Keratinocyte (primary cell): ENCODE measurements at regions not wholly inside any gene's neighbourhood (a gene's known extent, or its start where the extent isn't known, plus 50 kb on each side); places are given as distances from the start of the nearest gene placed in this dataset.

Source experiments
- DNase-seq: peaks from one replicate; pipeline ENCODE4 v3.0.0-alpha.2; 2011; ENCODE audit warnings: low read depth, missing footprints, low spot score
- FAIRE-seq: peaks from 2 replicates; lab custom pipeline; 2011; peaks lifted over from hg19 to GRCh38; lab: Jason Lieb, UNC
- H2AFZ ChIP-seq: 2 replicates; pipeline ENCODE4 v1.6.0; 2012; ENCODE audit warnings: low read length, control low read depth, inconsistent platforms; ENCODE audit not compliant: control insufficient read depth
- H3K27ac ChIP-seq: 2 replicates; pipeline ENCODE4 v1.5.1; 2011; ENCODE audit warnings: low read length; ENCODE audit not compliant: control insufficient read depth, insufficient read depth
- H3K27me3 ChIP-seq: 3 replicates; pipeline ENCODE4 v1.6.0; 2011; ENCODE audit warnings: low read length; ENCODE audit not compliant: control insufficient read depth, insufficient read depth; ENCODE audit errors: extremely low read depth
- H3K36me3 ChIP-seq, 2 experiments: 2 replicates in 1 of 2; 3 replicates in 1 of 2; pipeline ENCODE4 v1.5.1; 2011; ENCODE audit warnings: low read length in 2 of 2, mild to moderate bottlenecking in 1 of 2; ENCODE audit not compliant: control insufficient read depth in 2 of 2, insufficient read depth in 2 of 2; ENCODE audit errors: extremely low read depth in 1 of 2
- H3K4me1 ChIP-seq: 3 replicates; pipeline ENCODE4 v1.5.1; 2011; ENCODE audit warnings: low read length; ENCODE audit not compliant: control insufficient read depth, insufficient read depth; ENCODE audit errors: extremely low read depth
- H3K4me2 ChIP-seq: 3 replicates; pipeline ENCODE4 v1.6.0; 2011; ENCODE audit warnings: low read depth, low read length; ENCODE audit not compliant: control insufficient read depth, insufficient read depth; ENCODE audit errors: extremely low read depth
- H3K4me3 ChIP-seq, 3 experiments: fragments of 200-600 bp in 1 of 3; sonication (generic) in 1 of 3; 2 replicates in 2 of 3; 3 replicates in 1 of 3; pipeline ENCODE4 v1.5.1; 2011 to 2016; ENCODE audit warnings: low read length in 3 of 3, mild to moderate bottlenecking in 3 of 3, control low read depth in 2 of 3, inconsistent platforms in 1 of 3, low read depth in 1 of 3, mixed read lengths in 1 of 3, mixed run types in 1 of 3, moderate library complexity in 1 of 3; ENCODE audit not compliant: control insufficient read depth in 2 of 3, insufficient read depth in 2 of 3; ENCODE audit errors: extremely low read depth in 1 of 3
- H3K79me2 ChIP-seq: 2 replicates; pipeline ENCODE4 v1.6.0; 2012; ENCODE audit warnings: low read length; ENCODE audit not compliant: control insufficient read depth, insufficient read depth
- H3K9ac ChIP-seq: 3 replicates; pipeline ENCODE4 v1.6.0; 2011; ENCODE audit warnings: low read length; ENCODE audit not compliant: control insufficient read depth, insufficient read depth; ENCODE audit errors: extremely low read depth
- H3K9me1 ChIP-seq: 3 replicates; pipeline ENCODE4 v1.6.0; 2011; ENCODE audit warnings: low read length; ENCODE audit not compliant: control insufficient read depth, insufficient read depth; ENCODE audit errors: extremely low read depth
- H3K9me3 ChIP-seq: 2 replicates; pipeline ENCODE4 v1.5.1; 2012; ENCODE audit warnings: low read depth, low read length; ENCODE audit not compliant: control insufficient read depth
- H4K20me1 ChIP-seq: 3 replicates; pipeline ENCODE4 v1.6.0; 2011; ENCODE audit warnings: low read length; ENCODE audit not compliant: control insufficient read depth, insufficient read depth; ENCODE audit errors: extremely low read depth
- CTCF ChIP-seq, 3 experiments: IDR thresholded peaks in 1 of 3; conservative IDR thresholded peaks in 1 of 3; optimal IDR thresholded peaks in 1 of 3; 2 replicates in 2 of 3; 3 replicates in 1 of 3; pipeline versions ENCODE3 to v1.5.1; 2011; ENCODE audit warnings: low read length in 3 of 3, mild to moderate bottlenecking in 3 of 3, moderate library complexity in 2 of 3, control low read depth in 1 of 3, inconsistent platforms in 1 of 3; ENCODE audit not compliant: insufficient read depth in 2 of 3; ENCODE audit errors: extremely low read depth in 1 of 3
- EZH2 ChIP-seq: IDR thresholded peaks from one replicate; pipeline ENCODE4 v1.6.1; 2012; ENCODE audit warnings: inconsistent platforms, mild to moderate bottlenecking, low read length, moderate library complexity
- dilution Hi-C: fragments of 300-500 bp; cut with MboI; formaldehyde crosslinking; loops from one replicate; pipeline ENCODE4 v1.7.0; 2020; ENCODE audit warnings: low sequenced_read_pairs; ENCODE audit not compliant: extremely low pct_ligation_motif_present

GRCh38 chr13:83503424-83503823 lies 378.9 kb downstream of the SLITRK1 start:
- H3K27ac ChIP-seq: no peak overlapping the region
- H3K9me1 ChIP-seq: no peaks in the 10 kb centered on the region
- no peak overlapping the region for H3K9ac ChIP-seq
- DNase-seq (no peak), FAIRE-seq (no peak)
- no peaks in the 10 kb centered on the region for H3K36me3 ChIP-seq
- no peaks in the 10 kb centered on the region for H3K27me3 ChIP-seq
- no peaks in the 10 kb centered on the region for H3K4me1 ChIP-seq
- dilution Hi-C loops: no loop called here
- no peak overlapping the region for H2AFZ ChIP-seq
- no peak overlapping the region for H3K4me2 ChIP-seq
- no peak overlapping the region for H3K4me3 ChIP-seq
- no peaks in the 10 kb centered on the region for H4K20me1 ChIP-seq
- TF ChIP-seq EZH2 (no peak), CTCF (optimal IDR thresholded peaks at IDR 0.05 in 1 of 3, IDR thresholded peaks at IDR 0.05 in 1 of 3, conservative IDR thresholded peaks at IDR 0.05 in 1 of 3; ENCODE audit: extremely low read depth in 1 of 3, insufficient read depth in 2 of 3, low read length in 3 of 3) (no peak)
- no peaks in the 10 kb centered on the region for H3K9me3 ChIP-seq
- no peaks in the 10 kb centered on the region for H3K79me2 ChIP-seq

DNA sequence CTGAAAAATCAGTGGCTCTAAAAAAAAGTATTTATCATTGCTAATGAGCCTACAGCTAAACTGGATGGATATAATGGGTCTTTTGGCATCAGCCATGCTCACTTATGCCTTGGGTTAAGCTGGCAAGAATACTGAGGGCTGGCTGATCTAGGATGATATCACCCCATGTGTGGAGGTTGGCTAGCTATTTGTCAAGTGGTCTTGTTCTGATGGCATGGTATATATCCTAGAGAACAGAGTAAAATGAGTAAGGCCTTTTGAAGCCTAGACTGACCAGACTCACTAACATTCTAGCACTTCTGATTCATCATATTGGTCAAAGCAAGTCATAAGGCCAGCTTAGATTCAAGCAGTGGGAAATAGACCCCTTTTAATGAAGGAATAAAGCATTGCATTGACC lies 383.0 kb downstream of the SLITRK1 start:
- dilution Hi-C loops: no loop called here
- Histone ChIP-seq H3K4me3 (no peak overlapping the region), H3K9me3 (no peaks in the 10 kb centered on the region), H3K36me3 (no peaks in the 10 kb centered on the region), H3K9me1 (no peaks in the 10 kb centered on the region), H3K79me2 (no peaks in the 10 kb centered on the region), H3K9ac (no peak overlapping the region), H3K27me3 (no peaks in the 10 kb centered on the region), H3K4me1 (no peaks in the 10 kb centered on the region), H2AFZ (no peak overlapping the region), H4K20me1 (no peaks in the 10 kb centered on the region), H3K4me2 (no peak overlapping the region), H3K27ac (no peak overlapping the region)
- TF ChIP-seq CTCF (optimal IDR thresholded peaks at IDR 0.05 in 1 of 3, IDR thresholded peaks at IDR 0.05 in 1 of 3, conservative IDR thresholded peaks at IDR 0.05 in 1 of 3; ENCODE audit: extremely low read depth in 1 of 3, insufficient read depth in 2 of 3, low read length in 3 of 3) (no peak), EZH2 (no peak)
- FAIRE-seq (no peak), DNase-seq (no peak)
